Activated CD8-positive, alpha-beta memory T cell treated with anti-CD3 and anti-CD28 coated beads for 36 hours (primary cell): ENCODE measurements at regions not wholly inside any gene's neighbourhood (a gene's known extent, or its start where the extent isn't known, plus 50 kb on each side); places are given as distances from the start of the nearest gene placed in this dataset.

Experiments used
- CTCF ChIA-PET: fragments of 350-600 bp; sonication (Branson Sonifier 250); formaldehyde crosslinking; loops from one replicate; lab custom pipeline; 2021; ENCODE audit warnings: antibody characterized with exemption; lab: Charles Lee
- POLR2A ChIA-PET: fragments of 350-600 bp; sonication (Branson Sonifier 250); formaldehyde crosslinking; loops from one replicate; lab custom pipeline; 2021; ENCODE audit warnings: antibody characterized with exemption; lab: Charles Lee

DNA sequence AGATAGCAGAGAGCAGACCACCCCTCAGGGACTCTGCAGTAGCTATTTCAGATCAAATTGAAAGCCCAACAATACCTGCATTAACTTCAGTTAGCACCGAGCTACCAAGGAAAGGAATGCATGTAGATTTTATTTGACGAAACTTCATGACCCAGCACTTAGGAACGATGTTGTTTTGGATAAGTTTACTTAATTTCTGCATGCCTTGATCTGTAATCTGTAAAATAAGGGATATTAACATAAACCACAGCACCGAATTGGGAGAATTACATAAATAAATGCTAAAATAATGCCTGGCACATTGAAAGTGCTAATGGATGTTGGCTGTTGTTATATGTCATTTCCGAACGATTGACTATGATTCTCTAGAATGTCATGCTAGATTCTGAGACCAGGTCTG lies 435.8 kb upstream of the CLINT1 start:
- ChIA-PET CTCF (no interaction called here), POLR2A (no interaction called here)

DNA sequence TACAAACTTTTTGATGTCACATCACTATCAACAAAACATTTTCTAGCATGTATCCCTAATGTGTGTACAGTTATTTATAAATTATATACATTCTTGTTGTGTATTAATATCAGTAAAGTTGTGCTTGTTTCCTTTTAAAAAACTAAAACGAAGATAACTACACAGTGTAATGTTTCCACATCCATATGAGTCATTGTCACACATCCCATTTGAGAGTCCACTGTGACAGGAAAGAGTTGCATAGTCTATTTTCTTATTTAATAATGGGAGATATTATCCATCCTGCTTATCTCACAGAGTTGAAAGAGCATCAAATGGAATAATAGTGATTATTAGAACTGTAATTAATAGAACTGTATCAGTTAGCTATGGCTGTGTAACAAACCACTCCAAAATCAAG lies 434.0 kb upstream of the CLINT1 start:
- POLR2A ChIA-PET = no interaction called here
- CTCF ChIA-PET = no interaction called here

DNA sequence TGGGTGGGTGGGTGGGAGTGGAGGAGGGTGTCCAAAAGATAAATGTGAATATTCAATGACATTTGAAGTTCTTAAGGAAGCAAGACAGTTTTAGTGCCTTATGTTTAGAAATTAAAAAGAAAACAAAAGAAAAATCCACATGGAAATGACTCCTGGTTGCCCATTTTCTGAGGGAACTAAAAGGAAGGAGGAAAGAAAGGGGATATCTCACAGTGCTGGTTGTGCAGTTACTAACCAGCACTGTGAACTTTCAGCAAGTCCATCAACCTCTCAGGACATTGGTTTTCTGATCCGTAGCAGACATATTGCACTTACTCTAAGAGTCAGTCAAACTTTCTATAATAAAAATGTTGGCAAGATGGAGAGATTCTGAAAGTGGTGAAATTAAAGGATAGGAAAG lies 431.0 kb upstream of the CLINT1 start:
- CTCF ChIA-PET = no interaction called here
- POLR2A ChIA-PET = no interaction called here

DNA sequence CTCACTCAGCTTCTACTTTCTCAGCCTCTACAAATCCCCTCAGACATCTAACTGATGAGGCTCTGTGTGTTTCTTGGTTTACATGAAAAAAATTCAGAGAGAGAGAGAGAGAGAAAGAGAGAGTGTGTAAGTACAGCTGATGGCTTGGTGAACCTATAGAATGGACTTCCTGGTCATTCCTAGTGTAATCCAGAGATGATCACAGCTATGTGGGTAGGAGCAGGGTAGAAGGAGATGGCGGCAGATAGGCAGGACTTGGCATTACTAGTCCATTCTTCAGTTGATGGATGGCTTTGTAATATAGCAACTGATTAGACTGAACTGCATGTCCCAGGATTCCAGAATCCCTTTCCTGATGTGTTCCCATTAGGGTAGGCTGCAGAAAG lies 429.3 kb upstream of the CLINT1 start:
- ChIA-PET CTCF (no interaction called here), POLR2A (no interaction called here)

DNA sequence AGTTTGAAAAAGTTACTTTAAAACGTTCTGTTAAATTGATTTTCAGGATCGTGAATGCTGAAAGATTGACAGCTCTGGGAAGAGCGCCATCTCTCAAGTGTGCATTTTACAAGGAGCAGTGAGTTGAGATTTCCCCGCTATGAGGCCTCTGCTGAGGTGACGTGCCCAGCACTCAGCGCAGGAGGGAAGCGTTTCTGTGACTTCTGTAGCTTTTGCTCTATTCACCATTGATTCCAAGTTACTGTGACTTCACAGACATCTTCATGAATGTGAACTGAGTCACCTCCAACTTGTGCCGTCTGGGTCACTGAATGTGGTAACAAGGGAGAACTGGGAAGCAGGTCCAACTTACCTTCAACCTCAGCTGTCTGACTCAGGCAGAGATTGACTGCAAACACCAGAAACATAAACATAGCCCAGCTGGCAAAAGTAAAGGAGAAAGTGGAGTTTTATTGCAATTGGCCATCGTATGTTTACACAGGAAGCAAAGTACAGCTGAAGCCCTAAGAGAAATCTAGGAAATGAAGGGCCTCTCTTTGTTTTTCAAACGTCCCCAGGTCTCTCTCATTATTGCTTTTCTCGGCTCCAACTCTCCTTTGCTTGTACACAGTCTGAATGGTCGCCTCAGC lies 428.8 kb upstream of the CLINT1 start:
- ChIA-PET CTCF (no interaction called here), POLR2A (no interaction called here)

DNA sequence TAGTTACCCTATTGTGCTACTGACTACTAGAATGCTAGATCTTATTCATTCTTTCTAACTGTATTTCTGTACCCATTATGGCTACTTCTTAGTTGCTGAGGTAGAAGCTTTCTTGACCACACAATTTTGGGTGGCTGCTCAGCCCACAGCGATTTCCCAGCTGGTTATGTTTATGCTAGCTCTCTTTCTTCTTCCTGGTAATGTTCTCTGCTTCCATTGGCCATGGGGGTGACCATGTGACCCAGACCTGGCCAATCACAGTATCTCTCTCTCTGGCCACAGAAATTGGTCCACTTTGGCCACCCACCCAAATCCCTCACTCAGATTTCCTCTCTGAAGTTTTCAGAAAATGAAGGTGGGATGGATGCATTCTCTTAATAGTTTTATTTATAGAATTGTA lies 427.9 kb upstream of the CLINT1 start:
- POLR2A ChIA-PET = no interaction called here
- CTCF ChIA-PET = no interaction called here

DNA sequence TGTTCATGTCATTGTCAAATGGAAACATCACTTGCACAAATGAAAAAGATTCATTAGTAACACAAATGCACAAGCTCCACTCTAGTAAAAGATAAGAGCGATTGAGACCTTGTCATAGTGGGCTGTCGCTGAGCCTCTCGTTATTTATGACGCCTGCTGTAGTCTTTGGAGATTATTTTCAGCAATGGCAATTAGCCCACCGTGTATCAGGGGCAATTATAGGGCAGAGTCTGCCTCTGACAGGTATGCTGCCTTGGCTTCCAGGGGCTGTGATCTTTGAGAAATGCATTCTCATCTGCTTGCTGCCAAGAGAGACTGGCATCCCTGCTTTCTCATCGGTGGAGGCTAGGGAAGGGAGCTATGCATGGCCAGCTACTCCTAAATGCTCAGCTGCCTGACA lies 426.8 kb upstream of the CLINT1 start:
- CTCF ChIA-PET = no interaction called here
- POLR2A ChIA-PET = no interaction called here

DNA sequence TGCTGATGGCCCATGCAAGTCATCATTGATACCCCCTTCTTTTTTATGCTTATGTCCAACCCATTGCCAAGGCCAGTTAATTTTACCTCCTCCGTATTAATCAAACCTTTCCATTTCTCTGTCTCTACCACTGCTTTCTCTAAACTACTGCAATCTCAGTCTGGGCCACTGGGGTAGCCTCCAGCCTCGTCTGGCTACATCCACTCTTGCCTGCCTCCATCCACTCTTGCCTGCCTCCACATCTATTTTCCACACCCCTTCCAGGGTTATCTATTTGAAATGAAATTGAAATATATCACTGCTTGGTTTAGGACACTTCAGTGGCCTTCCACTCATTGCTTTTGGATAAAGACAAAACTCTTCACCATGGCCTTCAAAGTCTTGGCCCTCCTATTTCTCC lies 425.3 kb upstream of the CLINT1 start:
- CTCF ChIA-PET = no interaction called here
- POLR2A ChIA-PET = no interaction called here

DNA sequence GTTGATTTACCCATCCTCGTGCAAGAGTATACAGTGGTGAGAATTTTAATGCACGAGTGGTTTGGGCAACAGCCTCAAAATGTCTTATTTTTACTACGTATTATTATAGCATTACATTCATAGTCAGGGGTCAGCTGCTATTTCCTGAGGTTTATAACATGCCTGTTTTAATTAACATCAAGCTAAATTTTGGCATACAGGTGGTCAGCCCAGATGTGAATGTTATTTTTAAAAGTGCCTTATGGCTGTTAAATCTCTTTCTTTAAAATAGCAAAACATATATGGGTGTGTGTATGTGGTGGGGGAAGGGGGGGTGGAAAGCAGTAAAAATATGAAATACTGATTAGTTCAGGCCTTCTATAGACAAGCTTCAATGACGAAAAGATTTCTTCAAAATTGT lies 424.5 kb upstream of the CLINT1 start:
- ChIA-PET CTCF (no interaction called here), POLR2A (no interaction called here)

DNA sequence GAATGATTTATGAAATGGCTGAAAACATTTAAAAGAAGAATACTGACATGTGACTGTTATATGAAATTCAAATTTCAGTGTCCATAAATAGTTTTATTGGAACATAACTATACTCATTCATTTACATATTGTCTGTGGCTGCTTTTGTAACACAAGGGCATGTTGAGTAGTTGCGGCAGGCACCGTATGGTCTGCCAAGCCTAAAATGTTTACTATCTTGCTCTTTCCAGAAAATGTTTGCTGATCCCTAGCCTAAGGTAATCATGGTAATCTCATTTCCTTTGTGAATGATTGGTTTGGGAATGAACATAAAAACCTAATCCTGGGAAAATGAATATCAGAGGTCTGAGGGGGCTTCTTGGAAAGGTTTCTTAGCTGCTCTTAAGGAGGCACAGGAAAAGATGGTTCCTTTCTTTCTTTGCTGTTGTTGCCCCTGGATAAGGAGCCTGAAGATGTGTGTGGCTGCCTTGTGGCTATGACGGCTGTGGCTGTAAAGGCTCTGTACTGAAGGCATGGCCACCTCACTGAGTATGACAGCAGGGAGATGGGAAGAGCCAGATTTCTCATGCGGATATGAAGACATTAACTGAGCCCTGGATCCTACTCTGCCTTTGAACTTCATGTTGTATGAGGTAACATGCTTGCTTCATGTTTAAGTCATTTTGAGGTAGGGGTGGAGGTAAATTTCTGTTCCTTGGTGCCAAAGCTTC lies 419.4 kb upstream of the CLINT1 start:
- POLR2A ChIA-PET = no interaction called here
- CTCF ChIA-PET = no interaction called here

DNA sequence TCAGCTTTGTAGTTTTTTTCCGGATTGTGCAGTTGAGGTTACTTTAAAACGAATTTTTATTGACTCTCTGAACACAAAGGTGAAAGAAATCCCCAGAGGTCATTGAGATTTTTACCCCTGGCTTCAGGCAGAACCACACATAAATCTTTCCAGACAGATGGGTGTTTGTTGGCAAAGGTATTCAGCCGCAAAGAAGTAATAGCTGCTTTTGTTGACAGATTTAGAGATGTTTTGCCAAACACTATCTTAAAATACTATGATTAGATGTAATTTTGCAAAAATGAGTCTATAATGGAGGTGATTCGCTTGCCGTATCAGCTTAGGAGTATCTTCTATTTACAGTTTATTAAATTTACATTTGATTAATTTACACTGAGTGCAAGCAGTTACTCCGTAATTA lies 418.3 kb upstream of the CLINT1 start:
- ChIA-PET CTCF (no interaction called here), POLR2A (no interaction called here)

DNA sequence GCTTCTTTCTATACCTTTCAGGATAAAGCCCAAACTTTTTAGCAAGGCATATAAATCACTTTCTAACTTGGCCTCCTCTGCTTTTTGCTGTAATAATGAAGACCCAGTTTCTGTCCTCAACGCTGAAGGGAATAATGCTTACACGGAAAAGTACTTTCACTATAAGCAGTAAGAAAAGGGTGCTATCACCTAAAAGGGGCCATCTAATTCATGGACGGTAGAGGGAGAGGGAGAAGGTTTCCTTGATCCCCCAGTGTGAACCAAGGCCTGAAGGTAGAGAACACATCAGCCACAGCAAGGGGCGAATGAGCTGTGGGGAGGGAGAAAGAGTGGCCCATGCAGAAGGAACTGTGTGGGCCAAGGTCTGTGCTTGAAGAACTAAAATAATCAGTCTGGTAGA lies 417.7 kb upstream of the CLINT1 start:
- ChIA-PET POLR2A (no interaction called here), CTCF (no interaction called here)

DNA sequence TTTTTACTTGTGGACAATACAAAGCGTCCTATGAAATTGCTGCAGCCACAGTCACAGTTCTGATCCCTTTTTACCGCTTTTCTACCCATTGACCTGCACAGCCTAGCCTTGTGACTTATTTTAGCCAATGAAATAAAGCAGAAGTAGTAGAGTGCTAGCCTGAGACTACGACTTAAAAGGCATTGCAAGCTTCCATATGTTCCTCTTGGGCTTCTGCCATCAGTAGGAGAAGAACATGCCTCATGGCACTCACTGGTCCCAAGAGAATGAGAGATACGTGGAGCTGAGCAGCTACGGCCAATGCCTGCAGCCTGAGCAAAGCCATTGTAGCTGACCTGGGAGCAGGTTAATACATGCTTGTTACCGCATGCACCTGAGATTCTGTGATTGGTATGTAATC lies 416.6 kb upstream of the CLINT1 start:
- ChIA-PET POLR2A (no interaction called here), CTCF (no interaction called here)

DNA sequence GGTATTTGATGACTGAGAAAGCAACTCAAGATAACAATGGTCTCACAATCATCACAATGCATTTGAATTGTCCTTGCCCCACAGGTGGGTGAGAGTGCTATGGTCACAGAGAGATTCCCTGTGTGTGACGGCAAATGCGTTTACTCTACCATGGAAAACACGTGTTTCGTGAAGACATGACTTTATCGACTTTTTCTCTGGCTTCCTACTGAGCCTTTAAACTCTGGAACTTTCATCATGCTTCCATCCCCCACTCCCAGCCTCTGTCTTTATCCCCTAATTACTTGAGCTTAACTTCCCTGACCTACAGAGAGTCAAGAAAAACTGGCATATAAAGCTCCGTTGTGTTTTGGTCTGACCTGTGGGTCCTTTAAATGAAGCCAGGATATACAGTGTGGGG lies 414.1 kb upstream of the CLINT1 start:
- CTCF ChIA-PET = no interaction called here
- POLR2A ChIA-PET = no interaction called here

DNA sequence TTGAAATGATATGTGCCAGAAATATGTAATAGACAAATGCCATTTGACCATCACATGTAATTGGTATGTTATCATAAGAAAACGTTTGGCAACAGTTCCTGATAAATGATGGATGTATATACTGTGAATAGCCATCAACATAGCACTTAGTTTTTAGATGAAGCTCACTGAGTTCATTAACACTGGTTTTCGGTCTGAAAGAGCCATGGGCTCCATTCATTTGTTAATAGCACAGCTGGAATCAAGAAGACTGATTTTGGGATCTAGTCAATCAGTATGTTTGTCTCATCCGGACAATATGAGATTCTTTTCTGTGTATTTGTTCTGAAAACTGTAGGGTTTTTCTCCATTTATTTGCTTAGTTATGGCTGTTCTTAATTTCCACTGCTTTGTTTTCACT lies 413.5 kb upstream of the CLINT1 start:
- ChIA-PET POLR2A (no interaction called here), CTCF (no interaction called here)

DNA sequence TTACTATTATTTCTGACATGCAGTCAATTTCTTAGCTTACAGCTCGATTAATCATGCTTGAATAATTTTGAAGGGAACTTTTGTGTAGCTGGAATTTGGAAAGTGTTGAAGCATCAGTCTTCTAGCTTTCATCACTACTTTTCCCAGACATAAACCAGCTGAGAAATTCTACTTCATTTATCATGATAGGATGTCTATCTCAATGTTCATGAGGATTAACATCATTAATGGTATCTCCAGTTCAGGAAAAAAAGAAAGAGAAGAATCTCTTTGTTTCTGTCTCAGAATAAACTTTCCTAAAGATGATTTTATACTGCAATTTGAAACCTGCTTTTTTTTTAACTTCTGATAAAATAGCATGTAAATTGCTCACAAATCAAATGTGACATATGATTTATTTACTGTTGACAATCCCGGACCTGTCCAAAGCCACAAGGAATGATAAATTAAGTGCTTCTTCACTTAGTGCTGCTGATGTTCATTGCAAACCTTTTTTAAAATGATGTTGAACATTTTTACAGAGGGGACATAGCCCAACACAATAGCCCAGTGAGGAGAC lies 412.1 kb upstream of the CLINT1 start:
- CTCF ChIA-PET = no interaction called here

DNA sequence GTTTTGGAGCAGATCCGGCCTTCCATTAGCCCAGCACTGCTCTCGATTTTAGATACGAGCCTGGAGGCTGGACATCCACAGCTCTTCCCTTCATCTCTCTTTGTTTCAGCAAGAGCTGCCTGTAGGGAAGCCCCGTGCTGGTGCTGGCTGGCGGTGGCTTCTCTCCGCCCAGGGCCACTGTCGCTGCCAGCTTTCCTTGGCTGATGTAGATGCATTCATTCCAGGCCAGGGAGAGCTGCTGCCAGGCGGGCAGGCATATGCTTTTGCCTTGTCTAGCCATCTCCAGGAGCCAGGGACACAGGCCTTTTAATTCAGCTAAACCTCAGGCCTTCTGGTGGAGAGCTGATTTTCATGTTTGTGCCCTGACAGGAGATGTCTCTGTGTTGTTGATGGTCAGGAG lies 409.3 kb upstream of the CLINT1 start:
- ChIA-PET POLR2A (no interaction called here), CTCF (no interaction called here)

More for the DNA sequence above, 412.1 kb upstream of the CLINT1 start:
- POLR2A ChIA-PET = no interaction called here

DNA sequence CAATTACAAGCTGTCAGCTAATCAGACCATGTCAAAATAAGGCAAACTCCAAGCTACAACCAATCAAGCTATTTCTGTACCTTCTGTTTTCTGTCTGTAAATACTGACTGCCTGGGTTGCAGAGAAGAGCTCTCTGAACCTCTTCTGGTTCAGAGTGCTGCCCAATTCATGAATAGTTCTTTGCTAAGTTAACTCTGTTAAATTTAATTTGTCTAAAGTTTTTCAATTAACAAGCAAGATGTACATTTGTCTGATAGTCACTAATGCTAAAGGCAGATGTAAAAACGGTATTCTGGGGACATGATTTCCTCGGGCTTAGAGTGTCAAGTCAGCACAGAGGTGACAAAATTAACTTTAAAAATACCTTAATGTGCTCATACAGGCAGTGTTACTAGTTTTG lies 408.3 kb upstream of the CLINT1 start:
- POLR2A ChIA-PET = no interaction called here
- CTCF ChIA-PET = no interaction called here

DNA sequence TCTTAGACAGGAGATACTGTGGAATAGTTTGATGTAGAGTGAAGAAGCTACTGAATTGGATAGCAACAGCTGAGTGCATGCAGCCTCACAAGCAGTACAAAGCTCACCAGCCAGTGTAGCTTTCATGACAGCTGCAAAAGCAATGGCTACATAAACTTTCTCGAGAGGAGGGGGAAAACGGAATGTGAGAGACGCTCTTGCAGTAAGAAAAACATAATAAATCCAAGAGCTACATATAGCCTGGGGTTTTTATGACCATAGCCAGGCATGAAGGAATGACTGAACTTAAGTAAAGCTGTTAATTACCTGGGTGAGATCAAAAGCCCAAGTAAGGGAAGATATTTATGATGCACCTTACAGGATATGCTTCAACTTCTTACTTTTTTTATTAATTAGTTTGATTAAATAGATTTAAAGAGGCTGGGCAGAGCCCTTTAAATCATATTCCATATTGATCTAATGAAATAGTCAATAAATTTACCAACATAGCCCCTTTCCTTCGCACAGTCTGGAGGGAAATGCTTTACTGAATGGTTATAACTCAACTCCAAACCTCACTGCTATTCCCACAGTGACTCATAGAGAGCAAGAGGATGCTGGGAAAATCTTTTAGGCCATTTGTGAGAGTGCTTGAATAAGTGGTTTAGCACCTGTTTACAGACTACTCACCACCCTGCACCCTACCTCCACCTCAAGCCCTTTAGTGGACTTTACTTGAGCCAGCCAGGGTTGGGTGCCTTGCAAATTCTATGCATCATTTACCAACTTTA lies 407.2 kb upstream of the CLINT1 start:
- ChIA-PET POLR2A (no interaction called here), CTCF (no interaction called here)

DNA sequence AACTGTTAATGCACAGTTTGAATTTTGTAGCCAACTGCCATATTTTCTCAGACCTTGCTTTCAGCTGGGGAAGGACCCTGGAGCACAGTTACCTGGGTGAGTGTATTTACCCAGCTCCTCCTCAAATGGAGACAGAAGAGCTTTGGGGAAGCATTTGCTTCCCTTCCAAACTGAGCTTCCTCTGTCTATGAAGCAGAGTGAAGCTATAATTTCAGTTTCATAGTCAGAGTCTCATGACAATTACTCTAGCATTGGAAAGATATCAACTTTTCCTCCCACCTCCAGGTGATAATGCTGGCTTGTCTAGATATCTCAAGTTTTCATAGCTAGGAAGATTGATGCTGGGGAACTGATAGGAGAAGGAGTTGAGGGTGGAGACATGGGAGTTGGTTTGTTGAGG lies 406.4 kb upstream of the CLINT1 start:
- ChIA-PET POLR2A (no interaction called here), CTCF (no interaction called here)

DNA sequence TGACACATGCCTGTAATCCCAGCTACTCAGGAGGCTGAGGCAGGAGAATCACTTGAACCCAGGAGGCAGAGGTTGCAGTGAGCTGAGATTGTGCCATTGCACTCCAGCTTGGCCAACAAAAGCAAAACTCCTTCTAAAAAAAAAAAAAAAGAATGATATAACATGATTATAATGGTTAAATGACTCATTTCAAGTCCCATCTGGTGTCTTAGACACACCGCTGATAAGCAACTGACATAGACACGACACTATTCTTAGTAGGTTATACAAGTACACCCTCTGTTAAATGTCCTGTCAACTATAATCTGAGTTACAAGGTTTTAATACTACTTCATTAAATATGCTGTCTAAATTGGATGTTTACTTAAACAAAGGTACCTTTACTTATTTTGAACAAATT lies 405.3 kb upstream of the CLINT1 start:
- ChIA-PET POLR2A (no interaction called here), CTCF (no interaction called here)
